ENCODE measurements at regions not wholly inside any gene's neighbourhood (a gene's known extent, or its start where the extent isn't known, plus 50 kb on each side); places are given as distances from the start of the nearest gene placed in this dataset.

GRCh38 chr2:122539311-122539710 lies 783.9 kb downstream of the TSN start:
- in situ Hi-C loops (cut with MboI): no loop called here
- DNase-seq: no peak
- H3K27ac ChIP-seq: no peak overlapping the region

GRCh38 chr2:122539920-122540319 lies 784.5 kb downstream of the TSN start:
- in situ Hi-C loops (cut with MboI): no loop called here

More at GRCh38 chr2:122539311-122539710, 783.9 kb downstream of the TSN start:
- Histone ChIP-seq H3K79me2 (ENCODE audit: insufficient read depth) (no peaks in the 10 kb centered on the region), H3K4me3 (no peak overlapping the region), H3K27me3 (replicated peaks; ENCODE audit: insufficient read depth) (no peaks in the 10 kb centered on the region), H4K20me1 (ENCODE audit: insufficient read depth) (no peaks in the 10 kb centered on the region), H2AFZ (no peak overlapping the region), H3K4me1 (ENCODE audit: insufficient read depth) (no peaks in the 10 kb centered on the region), H3F3A (ENCODE audit: insufficient read depth) (no peaks in the 10 kb centered on the region), H3K4me2 (ENCODE audit: unreplicated experiment) (no peak overlapping the region), H3K36me3 (ENCODE audit: low read depth) (no peaks in the 10 kb centered on the region), H3K9me2 (ENCODE audit: insufficient read depth) (no peaks in the 10 kb centered on the region), H3K9ac (no peak overlapping the region), H3K9me3 (ENCODE audit: low read depth) (no peaks in the 10 kb centered on the region)
- TF ChIP-seq EZH2phosphoT487 (IDR thresholded peaks at IDR 0.05; ENCODE audit: insufficient read depth, low read depth): no peak
- TF ChIP-seq EZH2 (IDR thresholded peaks at IDR 0.05; ENCODE audit: insufficient read depth, poor library complexity, severe bottlenecking): no peak
- WGBS, 2 experiments (ENCODE audit: low coverage in 1 of 2, low lambda C conversion rate in 2 of 2, missing lambda C conversion rate in 2 of 2): 53 to 58% methylated on average over 3 of the region's 3 CpGs

GRCh38 chr2:122542236-122542635 lies 786.8 kb downstream of the TSN start:
- no peaks in the 10 kb centered on the region for H3K9me2 ChIP-seq (ENCODE audit: insufficient read depth)
- no peaks in the 10 kb centered on the region for H3K27me3 ChIP-seq (replicated peaks; ENCODE audit: insufficient read depth)
- DNase-seq: no peak
- H3F3A ChIP-seq (ENCODE audit: insufficient read depth): no peaks in the 10 kb centered on the region
- no peak overlapping the region for H2AFZ ChIP-seq
- in situ Hi-C loops (cut with MboI): no loop called here
- no peaks in the 10 kb centered on the region for H4K20me1 ChIP-seq (ENCODE audit: insufficient read depth)
- no peaks in the 10 kb centered on the region for H3K9me3 ChIP-seq (ENCODE audit: low read depth)
- WGBS, 2 experiments (ENCODE audit: low coverage in 1 of 2, low lambda C conversion rate in 2 of 2, missing lambda C conversion rate in 2 of 2): 30 to 36% methylated on average over 6 of the region's 6 CpGs
- no peak overlapping the region for H3K4me3 ChIP-seq
- no peaks in the 10 kb centered on the region for H3K36me3 ChIP-seq (ENCODE audit: low read depth)
- H3K9ac ChIP-seq: no peak overlapping the region
- H3K27ac ChIP-seq: no peak overlapping the region
- H3K4me1 ChIP-seq (ENCODE audit: insufficient read depth): no peaks in the 10 kb centered on the region
- TF ChIP-seq EZH2phosphoT487 (IDR thresholded peaks at IDR 0.05; ENCODE audit: insufficient read depth, low read depth) (no peak), EZH2 (IDR thresholded peaks at IDR 0.05; ENCODE audit: insufficient read depth, poor library complexity, severe bottlenecking) (no peak)
- no peak overlapping the region for H3K4me2 ChIP-seq (ENCODE audit: unreplicated experiment)
- H3K79me2 ChIP-seq (ENCODE audit: insufficient read depth): no peaks in the 10 kb centered on the region

More at GRCh38 chr2:122539920-122540319, 784.5 kb downstream of the TSN start:
- Histone ChIP-seq H4K20me1 (ENCODE audit: insufficient read depth) (no peaks in the 10 kb centered on the region), H3K4me1 (ENCODE audit: insufficient read depth) (no peaks in the 10 kb centered on the region), H3K36me3 (ENCODE audit: low read depth) (no peaks in the 10 kb centered on the region), H3K9ac (no peak overlapping the region), H3K79me2 (ENCODE audit: insufficient read depth) (no peaks in the 10 kb centered on the region), H3F3A (ENCODE audit: insufficient read depth) (no peaks in the 10 kb centered on the region), H2AFZ (no peak overlapping the region), H3K4me2 (ENCODE audit: unreplicated experiment) (no peak overlapping the region), H3K9me2 (ENCODE audit: insufficient read depth) (no peaks in the 10 kb centered on the region), H3K27ac (no peak overlapping the region), H3K9me3 (ENCODE audit: low read depth) (no peaks in the 10 kb centered on the region), H3K4me3 (no peak overlapping the region), H3K27me3 (replicated peaks; ENCODE audit: insufficient read depth) (no peaks in the 10 kb centered on the region)
- TF ChIP-seq EZH2phosphoT487 (IDR thresholded peaks at IDR 0.05; ENCODE audit: insufficient read depth, low read depth) (no peak), EZH2 (IDR thresholded peaks at IDR 0.05; ENCODE audit: insufficient read depth, poor library complexity, severe bottlenecking) (no peak)
- DNase-seq: no peak
- WGBS, 2 experiments (ENCODE audit: low coverage in 1 of 2, low lambda C conversion rate in 2 of 2, missing lambda C conversion rate in 2 of 2): 66 to 73% methylated on average over 3 of the region's 3 CpGs

- no peaks in the 10 kb centered on the region for H3K9me2 ChIP-seq (ENCODE audit: insufficient read depth)
- no peak overlapping the region for H3K27ac ChIP-seq
- H3K9ac ChIP-seq: no peak overlapping the region
- no peaks in the 10 kb centered on the region for H3K36me3 ChIP-seq (ENCODE audit: low read depth)
- WGBS, 2 experiments (ENCODE audit: low coverage in 1 of 2, low lambda C conversion rate in 2 of 2, missing lambda C conversion rate in 2 of 2): 26% methylated on average over 2 of the region's 2 CpGs
- TF ChIP-seq EZH2 (IDR thresholded peaks at IDR 0.05; ENCODE audit: insufficient read depth, poor library complexity, severe bottlenecking): no peak
- no peak for TF ChIP-seq EZH2phosphoT487 (IDR thresholded peaks at IDR 0.05; ENCODE audit: insufficient read depth, low read depth)
- no peaks in the 10 kb centered on the region for H3K27me3 ChIP-seq (replicated peaks; ENCODE audit: insufficient read depth)
- no peak overlapping the region for H2AFZ ChIP-seq
- H4K20me1 ChIP-seq (ENCODE audit: insufficient read depth): no peaks in the 10 kb centered on the region
- H3K79me2 ChIP-seq (ENCODE audit: insufficient read depth): no peaks in the 10 kb centered on the region
- no peaks in the 10 kb centered on the region for H3K4me1 ChIP-seq (ENCODE audit: insufficient read depth)
- in situ Hi-C loops (cut with MboI): no loop called here
- H3K4me3 ChIP-seq: no peak overlapping the region
- H3K4me2 ChIP-seq (ENCODE audit: unreplicated experiment): no peak overlapping the region
- no peak for DNase-seq
- no peaks in the 10 kb centered on the region for H3F3A ChIP-seq (ENCODE audit: insufficient read depth)
- H3K9me3 ChIP-seq (ENCODE audit: low read depth): no peaks in the 10 kb centered on the region
These were observed 787.2 kb downstream of the TSN start for GRCh38 chr2:122542646-122543045.

GRCh38 chr2:122543815-122544214 lies 788.4 kb downstream of the TSN start:
- no peak overlapping the region for H3K9ac ChIP-seq
- in situ Hi-C loops (cut with MboI): no loop called here
- TF ChIP-seq EZH2phosphoT487 (IDR thresholded peaks at IDR 0.05; ENCODE audit: insufficient read depth, low read depth) (no peak), EZH2 (IDR thresholded peaks at IDR 0.05; ENCODE audit: insufficient read depth, poor library complexity, severe bottlenecking) (no peak)
- H3K27ac ChIP-seq: no peak overlapping the region
- no peaks in the 10 kb centered on the region for H3K27me3 ChIP-seq (replicated peaks; ENCODE audit: insufficient read depth)
- no peaks in the 10 kb centered on the region for H3K36me3 ChIP-seq (ENCODE audit: low read depth)
- WGBS, 2 experiments (ENCODE audit: low coverage in 1 of 2, low lambda C conversion rate in 2 of 2, missing lambda C conversion rate in 2 of 2): 36 to 44% methylated on average over 2 of the region's 2 CpGs
- H4K20me1 ChIP-seq (ENCODE audit: insufficient read depth): no peaks in the 10 kb centered on the region
- no peak overlapping the region for H3K4me2 ChIP-seq (ENCODE audit: unreplicated experiment)
- DNase-seq: peak; percentile 52
- H3K9me2 ChIP-seq (ENCODE audit: insufficient read depth): no peaks in the 10 kb centered on the region
- no peak overlapping the region for H2AFZ ChIP-seq
- H3K79me2 ChIP-seq (ENCODE audit: insufficient read depth): no peaks in the 10 kb centered on the region
- H3K4me3 ChIP-seq: no peak overlapping the region
- no peaks in the 10 kb centered on the region for H3K4me1 ChIP-seq (ENCODE audit: insufficient read depth)
- no peaks in the 10 kb centered on the region for H3F3A ChIP-seq (ENCODE audit: insufficient read depth)
- no peaks in the 10 kb centered on the region for H3K9me3 ChIP-seq (ENCODE audit: low read depth)
